Kidney (tissue), 13 donors: ENCODE measurements at regions not wholly inside any gene's neighbourhood (a gene's known extent, or its start where the extent isn't known, plus 50 kb on each side); places are given as distances from the start of the nearest gene placed in this dataset.
"Not testable (repeated sequence)": the region's sequence is repeated elsewhere in the genome, so short reads cannot be mapped to it uniquely, and the experiment has no call there.

Experiments used
- DNase-seq, 5 donors: peaks; one replicate each; pipeline ENCODE4 v3.0.0-alpha.2; 2013 to 2020
- FAIRE-seq: peaks from 2 replicates; lab custom pipeline; 2012; peaks lifted over from hg19 to GRCh38; lab: Jason Lieb, UNC
- H3K27ac ChIP-seq, 2 donors: one replicate each; pipeline ENCODE4 v1.7.0; 2013; ENCODE audit warnings: low read depth in 2 of 2, low read length in 2 of 2, inconsistent platforms in 1 of 2
- H3K27me3 ChIP-seq: one replicate; pipeline ENCODE4 v1.7.1; 2013; ENCODE audit warnings: low read length, inconsistent platforms; ENCODE audit not compliant: control insufficient read depth, insufficient read depth
- H3K36me3 ChIP-seq, 3 donors: one replicate each; pipeline versions ENCODE4 v1.7.0 to v1.7.1; 2013; ENCODE audit warnings: low read length in 3 of 3, control low read depth in 1 of 3, inconsistent platforms in 1 of 3; ENCODE audit not compliant: insufficient read depth in 3 of 3, control insufficient read depth in 2 of 3
- H3K4me1 ChIP-seq, 3 donors: one replicate each; pipeline versions ENCODE4 v1.7.0 to v1.7.1; 2013; ENCODE audit warnings: low read length in 3 of 3, inconsistent platforms in 1 of 3, low read depth in 1 of 3; ENCODE audit not compliant: control insufficient read depth in 2 of 3, insufficient read depth in 2 of 3
- H3K4me3 ChIP-seq, 3 donors: one replicate each; pipeline versions ENCODE4 v1.7.0 to v1.8.1; 2013; ENCODE audit warnings: low read length in 3 of 3, control low read depth in 1 of 3, inconsistent platforms in 1 of 3
- H3K9ac ChIP-seq, 3 donors: one replicate each; pipeline versions ENCODE4 v1.7.0 to v1.7.1; 2013; ENCODE audit warnings: low read length in 3 of 3, control low read depth in 1 of 3, inconsistent platforms in 1 of 3
- H3K9me3 ChIP-seq, 3 donors: one replicate each; pipeline versions ENCODE4 v1.7.0 to v1.7.1; 2013; ENCODE audit warnings: low read length in 3 of 3, control low read depth in 1 of 3, inconsistent platforms in 1 of 3; ENCODE audit not compliant: control insufficient read depth in 2 of 3, insufficient read depth in 1 of 3
- intact Hi-C: fragments of 100-400 bp; cut with DNase I; formaldehyde crosslinking; loops from one replicate; pipeline ENCODE4 v1.11.1; 2022
- TF ChIP-seq, protein P1 (sequence below): IDR thresholded peaks from 3 replicates; pipeline ENCODE4 v1.5.1; 2012; ENCODE audit warnings: mild to moderate bottlenecking, moderate library complexity, borderline replicate concordance; ENCODE audit not compliant: insufficient read depth; ENCODE audit errors: extremely low read depth
- donor health status: control.
- donor health status: control.
- donor health status: control.
- donor health status: control.
- donor health status: control.
- donor health status: DM: yes; HTN: yes; CAD: no.
- donor health status: Normal renal cell carcinoma (clear cell type).

- H3K4me3 ChIP-seq, result no peak overlapping the region
- H3K27me3 ChIP-seq, result no peaks in the 10 kb centered on the region
- FAIRE-seq, result no peak
- H3K4me1 ChIP-seq, result no peaks in the 10 kb centered on the region
- no peaks in the 10 kb centered on the region for H3K9me3 ChIP-seq
- H3K36me3 ChIP-seq, result no peaks in the 10 kb centered on the region
- TF ChIP-seq, protein P1, sequence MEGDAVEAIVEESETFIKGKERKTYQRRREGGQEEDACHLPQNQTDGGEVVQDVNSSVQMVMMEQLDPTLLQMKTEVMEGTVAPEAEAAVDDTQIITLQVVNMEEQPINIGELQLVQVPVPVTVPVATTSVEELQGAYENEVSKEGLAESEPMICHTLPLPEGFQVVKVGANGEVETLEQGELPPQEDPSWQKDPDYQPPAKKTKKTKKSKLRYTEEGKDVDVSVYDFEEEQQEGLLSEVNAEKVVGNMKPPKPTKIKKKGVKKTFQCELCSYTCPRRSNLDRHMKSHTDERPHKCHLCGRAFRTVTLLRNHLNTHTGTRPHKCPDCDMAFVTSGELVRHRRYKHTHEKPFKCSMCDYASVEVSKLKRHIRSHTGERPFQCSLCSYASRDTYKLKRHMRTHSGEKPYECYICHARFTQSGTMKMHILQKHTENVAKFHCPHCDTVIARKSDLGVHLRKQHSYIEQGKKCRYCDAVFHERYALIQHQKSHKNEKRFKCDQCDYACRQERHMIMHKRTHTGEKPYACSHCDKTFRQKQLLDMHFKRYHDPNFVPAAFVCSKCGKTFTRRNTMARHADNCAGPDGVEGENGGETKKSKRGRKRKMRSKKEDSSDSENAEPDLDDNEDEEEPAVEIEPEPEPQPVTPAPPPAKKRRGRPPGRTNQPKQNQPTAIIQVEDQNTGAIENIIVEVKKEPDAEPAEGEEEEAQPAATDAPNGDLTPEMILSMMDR, result no peak
- no peak overlapping the region for H3K9ac ChIP-seq
- H3K27ac ChIP-seq, result no peak overlapping the region
- DNase-seq, result no peak
- intact Hi-C loops, result no loop called here
Measured at GRCh38 chr12:78371284-78371683, 493.3 kb upstream of the SYT1 start.

DNA sequence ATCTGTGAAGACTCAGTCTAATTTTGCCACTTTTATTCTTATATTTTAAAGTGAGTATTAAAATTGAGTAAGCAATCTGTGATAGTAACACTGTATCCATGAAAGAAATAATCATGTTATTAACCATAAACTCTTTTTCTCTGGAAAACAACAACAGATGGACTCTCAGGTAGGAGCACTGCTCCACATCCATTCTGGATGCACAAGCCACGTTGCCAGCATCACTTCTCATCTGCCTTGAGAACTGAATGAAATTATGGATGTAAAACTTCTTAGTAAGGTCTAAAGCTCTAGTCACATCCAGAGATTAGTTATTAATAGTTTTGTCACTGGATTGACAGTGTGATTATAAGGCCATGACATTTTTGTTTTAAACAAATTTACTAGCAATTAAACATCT, 489.1 kb upstream of the SYT1 start:
- Histone ChIP-seq H3K27ac (no peak overlapping the region), H3K36me3 (no peaks in the 10 kb centered on the region), H3K4me1 (no peaks in the 10 kb centered on the region), H3K9me3 (no peaks in the 10 kb centered on the region), H3K4me3 (no peak overlapping the region), H3K27me3 (no peaks in the 10 kb centered on the region), H3K9ac (no peak overlapping the region)
- no peak for DNase-seq
- no peak for FAIRE-seq
- TF ChIP-seq, protein P1, result no peak
- intact Hi-C loops, result no loop called here

DNA sequence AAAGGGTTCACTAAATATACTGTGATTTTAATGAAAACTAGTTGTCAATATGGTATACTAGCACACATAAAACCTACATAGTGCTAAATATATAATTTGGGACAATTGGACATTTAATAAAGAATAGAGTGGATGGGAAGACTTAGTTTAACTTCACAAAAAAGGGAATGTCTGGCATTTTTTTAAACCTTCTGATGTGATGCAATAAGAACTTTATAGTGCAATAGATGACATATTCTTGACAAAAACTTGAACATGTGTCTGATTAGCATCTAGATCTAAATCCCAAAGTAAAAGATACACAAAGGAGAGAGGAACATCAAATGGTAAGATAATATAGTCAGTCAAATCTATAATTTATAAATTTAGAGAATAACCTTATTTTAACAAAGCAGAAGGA, 488.3 kb upstream of the SYT1 start:
- Histone ChIP-seq H3K9ac (no peak overlapping the region), H3K4me1 (no peaks in the 10 kb centered on the region), H3K4me3 (no peak overlapping the region), H3K36me3 (no peaks in the 10 kb centered on the region), H3K9me3 (no peaks in the 10 kb centered on the region), H3K27me3 (no peaks in the 10 kb centered on the region), H3K27ac (no peak overlapping the region)
- intact Hi-C loops, result no loop called here
- FAIRE-seq (no peak), DNase-seq (no peak)
- TF ChIP-seq, protein P1, result no peak

DNA sequence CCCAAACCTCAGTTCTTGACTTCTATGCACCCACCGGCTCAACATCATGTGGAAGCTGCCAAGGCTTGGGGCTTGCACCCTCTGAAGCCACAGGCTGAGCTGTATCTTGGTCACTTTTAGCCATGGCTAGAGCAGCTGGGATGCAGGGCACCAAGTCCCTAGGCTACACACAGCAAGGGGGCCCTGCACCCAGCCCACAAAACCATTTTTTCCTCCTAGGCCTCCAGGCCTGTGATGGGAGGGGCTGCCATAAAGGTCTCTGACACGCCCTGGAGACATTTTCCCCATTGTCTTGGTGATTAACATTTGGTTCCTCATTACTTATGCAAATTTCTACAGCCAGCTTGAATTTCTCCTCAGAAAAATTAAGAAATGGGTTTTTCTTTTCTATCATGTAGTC, 485.5 kb upstream of the SYT1 start:
- H3K4me1 ChIP-seq, H3K9me3 ChIP-seq, H3K27ac ChIP-seq, DNase-seq, H3K36me3 ChIP-seq, H3K27me3 ChIP-seq, H3K4me3 ChIP-seq, intact Hi-C loops, H3K9ac ChIP-seq, FAIRE-seq: not testable (repeated sequence)
